ENCODE measurements at regions not wholly inside any gene's neighbourhood (a gene's known extent, or its start where the extent isn't known, plus 50 kb on each side); places are given as distances from the start of the nearest gene placed in this dataset.

DNA sequence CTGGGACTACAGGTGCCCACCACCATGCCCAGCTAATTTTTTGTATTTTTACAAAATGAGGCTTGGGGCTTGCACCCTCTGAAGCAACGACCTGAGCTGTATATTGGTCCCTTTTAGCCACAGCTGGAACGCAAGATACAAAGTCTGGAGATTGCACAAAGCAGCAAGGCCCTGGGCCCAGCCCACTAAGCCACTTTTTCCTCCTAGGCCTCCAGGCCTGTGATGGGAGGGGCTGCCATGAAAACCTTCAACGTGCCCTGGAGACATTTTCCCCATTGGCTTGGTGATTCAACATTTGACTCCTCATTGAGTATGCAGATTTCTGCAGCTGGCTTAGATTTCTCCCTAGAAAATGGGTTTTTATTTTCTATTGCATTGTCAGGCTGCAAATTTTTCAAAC lies 69.2 kb downstream of the CYB561 start:
- H3K4me1 ChIP-seq (ENCODE audit: control insufficient read depth in 1 of 2, insufficient read depth in 2 of 2, low read length in 2 of 2): no peaks in the 10 kb centered on the region
- peaks cover 0 to 3% of the 10 kb centered on the region in 2 donors for H3K36me3 ChIP-seq (ENCODE audit: control insufficient read depth in 1 of 2, insufficient read depth in 2 of 2, low read length in 2 of 2)
- H3K4me3 ChIP-seq (ENCODE audit: low read depth in 1 of 2, low read length in 2 of 2): no peak overlapping the region
- no peaks in the 10 kb centered on the region for H3K9me3 ChIP-seq (ENCODE audit: control insufficient read depth in 1 of 2, low read length in 2 of 2)
- H3K27me3 ChIP-seq (ENCODE audit: control insufficient read depth in 1 of 2, insufficient read depth in 2 of 2, low read length in 2 of 2): no peaks in the 10 kb centered on the region
- no peak overlapping the region for H3K9ac ChIP-seq (ENCODE audit: low read depth in 1 of 2, low read length in 2 of 2)
- no peak overlapping the region for H3K27ac ChIP-seq (ENCODE audit: low read depth, low read length)

GRCh38 chr17:63378411-63379375 lies 67.4 kb downstream of the CYB561 start:
- no peaks in the 10 kb centered on the region for H3K27me3 ChIP-seq (ENCODE audit: control insufficient read depth in 1 of 2, insufficient read depth in 2 of 2, low read length in 2 of 2)
- H3K4me3 ChIP-seq (ENCODE audit: low read depth in 1 of 2, low read length in 2 of 2): no peak overlapping the region
- no peak overlapping the region for H3K9ac ChIP-seq (ENCODE audit: low read depth in 1 of 2, low read length in 2 of 2)
- H3K36me3 ChIP-seq (ENCODE audit: control insufficient read depth in 1 of 2, insufficient read depth in 2 of 2, low read length in 2 of 2): peaks cover 0 to 3% of the 10 kb centered on the region in 2 donors
- H3K9me3 ChIP-seq (ENCODE audit: control insufficient read depth in 1 of 2, low read length in 2 of 2): no peaks in the 10 kb centered on the region
- no peak overlapping the region for H3K27ac ChIP-seq (ENCODE audit: low read depth, low read length)
- no peaks in the 10 kb centered on the region for H3K4me1 ChIP-seq (ENCODE audit: control insufficient read depth in 1 of 2, insufficient read depth in 2 of 2, low read length in 2 of 2)

- no peaks in the 10 kb centered on the region for H3K9me3 ChIP-seq (ENCODE audit: control insufficient read depth in 1 of 2, low read length in 2 of 2)
- H3K9ac ChIP-seq (ENCODE audit: low read depth in 1 of 2, low read length in 2 of 2): no peak overlapping the region
- no peaks in the 10 kb centered on the region for H3K27me3 ChIP-seq (ENCODE audit: control insufficient read depth in 1 of 2, insufficient read depth in 2 of 2, low read length in 2 of 2)
- peaks cover 0 to 3% of the 10 kb centered on the region in 2 donors for H3K36me3 ChIP-seq (ENCODE audit: control insufficient read depth in 1 of 2, insufficient read depth in 2 of 2, low read length in 2 of 2)
- no peak overlapping the region for H3K4me3 ChIP-seq (ENCODE audit: low read depth in 1 of 2, low read length in 2 of 2)
- H3K27ac ChIP-seq (ENCODE audit: low read depth, low read length): no peak overlapping the region
- H3K4me1 ChIP-seq (ENCODE audit: control insufficient read depth in 1 of 2, insufficient read depth in 2 of 2, low read length in 2 of 2): no peaks in the 10 kb centered on the region
These were observed 66.5 kb downstream of the CYB561 start for GRCh38 chr17:63379636-63380035.

- no peak overlapping the region for H3K27ac ChIP-seq (ENCODE audit: low read depth, low read length)
- H3K9me3 ChIP-seq (ENCODE audit: control insufficient read depth in 1 of 2, low read length in 2 of 2): no peaks in the 10 kb centered on the region
- H3K4me1 ChIP-seq (ENCODE audit: control insufficient read depth in 1 of 2, insufficient read depth in 2 of 2, low read length in 2 of 2): no peaks in the 10 kb centered on the region
- no peaks in the 10 kb centered on the region for H3K27me3 ChIP-seq (ENCODE audit: control insufficient read depth in 1 of 2, insufficient read depth in 2 of 2, low read length in 2 of 2)
- no peak overlapping the region for H3K4me3 ChIP-seq (ENCODE audit: low read depth in 1 of 2, low read length in 2 of 2)
- H3K36me3 ChIP-seq (ENCODE audit: control insufficient read depth in 1 of 2, insufficient read depth in 2 of 2, low read length in 2 of 2): peaks cover 0 to 3% of the 10 kb centered on the region in 2 donors
- no peak overlapping the region for H3K9ac ChIP-seq (ENCODE audit: low read depth in 1 of 2, low read length in 2 of 2)
These were observed 64.9 kb downstream of the CYB561 start for GRCh38 chr17:63381101-63381729.

GRCh38 chr17:63382136-63382535 lies 64.0 kb downstream of the CYB561 start:
- no peak overlapping the region for H3K27ac ChIP-seq (ENCODE audit: low read depth, low read length)

More at GRCh38 chr17:63382136-63382535, 64.0 kb downstream of the CYB561 start:
- Histone ChIP-seq H3K4me1 (ENCODE audit: control insufficient read depth in 1 of 2, insufficient read depth in 2 of 2, low read length in 2 of 2) (no peaks in the 10 kb centered on the region), H3K4me3 (ENCODE audit: low read depth in 1 of 2, low read length in 2 of 2) (no peak overlapping the region), H3K9me3 (ENCODE audit: control insufficient read depth in 1 of 2, low read length in 2 of 2) (no peaks in the 10 kb centered on the region), H3K9ac (ENCODE audit: low read depth in 1 of 2, low read length in 2 of 2) (no peak overlapping the region), H3K36me3 (ENCODE audit: control insufficient read depth in 1 of 2, insufficient read depth in 2 of 2, low read length in 2 of 2) (peaks cover 0 to 3% of the 10 kb centered on the region in 2 donors), H3K27me3 (ENCODE audit: control insufficient read depth in 1 of 2, insufficient read depth in 2 of 2, low read length in 2 of 2) (no peaks in the 10 kb centered on the region)

Data from duodenal mucosa (tissue), 2 donors.